ENCODE measurements at regions not wholly inside any gene's neighbourhood (a gene's known extent, or its start where the extent isn't known, plus 50 kb on each side); places are given as distances from the start of the nearest gene placed in this dataset.

GRCh38 chr1:165073185-165074007, 283.1 kb downstream of the LMX1A start:
- DNase-seq (ENCODE audit: low read depth): peak; percentile 61

DNA sequence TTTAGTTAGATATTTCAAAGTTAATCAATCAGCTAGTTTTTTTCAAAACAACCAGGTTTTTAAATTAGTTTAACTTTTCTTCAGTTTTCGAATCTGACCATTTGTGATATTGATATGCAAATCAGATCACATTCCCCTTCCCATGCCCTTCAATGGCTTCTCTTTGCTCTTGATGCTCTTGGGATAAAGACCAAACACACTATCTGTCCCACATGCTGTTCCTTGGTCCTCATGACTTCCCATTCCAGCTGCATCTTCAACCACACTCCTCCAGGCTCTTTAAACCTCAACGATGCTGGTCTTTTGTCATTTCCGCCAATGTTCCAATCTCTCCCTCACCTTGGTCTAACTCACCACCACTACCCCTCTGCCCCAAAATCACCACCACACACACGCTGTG, 285.8 kb downstream of the LMX1A start:
- DNase-seq (ENCODE audit: low read depth): no peak

DNA sequence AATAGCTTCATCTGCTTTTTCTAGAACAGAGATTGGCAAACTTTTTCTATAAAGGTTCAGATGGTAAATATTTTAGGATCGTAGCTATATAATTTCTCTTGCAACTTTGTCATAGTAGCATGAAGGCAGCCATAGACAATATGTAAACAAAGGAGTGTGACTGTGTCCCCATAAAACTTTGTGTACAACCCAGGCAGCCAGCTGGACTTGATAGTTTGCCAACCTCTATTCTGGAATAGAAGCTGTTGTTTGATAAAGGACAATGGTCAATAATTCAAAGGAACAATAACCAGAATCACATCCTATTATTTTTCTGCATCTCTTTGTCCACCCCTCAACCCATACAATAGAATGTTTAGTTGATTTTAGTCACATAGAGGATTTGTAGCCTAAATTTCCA, 286.7 kb downstream of the LMX1A start:
- no peak for DNase-seq (ENCODE audit: low read depth)

GRCh38 chr1:165068741-165069140, 287.8 kb downstream of the LMX1A start:
- no peak for DNase-seq (ENCODE audit: low read depth)

GRCh38 chr1:165067829-165068228, 288.7 kb downstream of the LMX1A start:
- DNase-seq (ENCODE audit: low read depth): no peak

GRCh38 chr1:165063181-165063965, 293.1 kb downstream of the LMX1A start:
- no peak for DNase-seq (ENCODE audit: low read depth)

DNA sequence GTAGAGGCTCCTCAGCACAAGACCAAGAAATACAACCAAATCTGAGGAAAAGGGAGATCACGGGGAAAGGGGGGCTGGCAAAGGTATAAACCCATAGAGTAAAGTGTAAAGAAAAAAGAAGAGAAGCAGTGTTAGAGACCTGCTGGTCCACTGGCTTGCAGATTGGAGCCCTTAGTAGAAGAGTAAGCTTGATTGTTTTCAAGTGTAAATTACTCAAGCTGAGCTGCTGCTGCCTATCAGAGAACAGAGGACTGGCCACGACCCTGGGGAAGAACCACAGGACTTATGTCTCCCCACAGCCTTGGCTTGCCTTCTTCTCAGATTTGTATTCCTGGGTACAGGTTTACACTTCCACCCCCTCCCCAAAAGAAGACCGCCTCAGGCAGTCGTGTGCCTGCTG, 294.2 kb downstream of the LMX1A start:
- DNase-seq (ENCODE audit: low read depth): no peak

GRCh38 chr1:165060285-165060793, 296.2 kb downstream of the LMX1A start:
- DNase-seq (ENCODE audit: low read depth): no peak

DNA sequence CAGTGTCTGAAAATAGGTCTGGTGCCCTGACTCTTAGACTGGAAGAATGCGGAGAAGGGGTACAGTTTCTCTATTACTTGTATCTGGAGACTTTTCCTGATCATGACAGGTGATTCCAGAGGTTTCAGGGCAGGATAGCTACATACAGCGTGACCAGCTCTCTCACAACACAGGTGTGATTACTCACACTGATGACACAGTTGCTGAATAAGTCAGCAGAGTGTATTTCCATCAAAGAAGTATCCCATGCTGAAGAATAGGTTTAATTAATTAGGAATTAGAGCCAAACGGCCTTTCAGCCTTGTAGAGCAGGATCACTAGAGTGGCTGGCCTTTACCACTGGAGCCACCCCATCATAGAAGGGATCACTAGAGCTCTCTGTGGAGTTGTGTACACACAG, 298.6 kb downstream of the LMX1A start:
- DNase-seq (ENCODE audit: low read depth): no peak

DNA sequence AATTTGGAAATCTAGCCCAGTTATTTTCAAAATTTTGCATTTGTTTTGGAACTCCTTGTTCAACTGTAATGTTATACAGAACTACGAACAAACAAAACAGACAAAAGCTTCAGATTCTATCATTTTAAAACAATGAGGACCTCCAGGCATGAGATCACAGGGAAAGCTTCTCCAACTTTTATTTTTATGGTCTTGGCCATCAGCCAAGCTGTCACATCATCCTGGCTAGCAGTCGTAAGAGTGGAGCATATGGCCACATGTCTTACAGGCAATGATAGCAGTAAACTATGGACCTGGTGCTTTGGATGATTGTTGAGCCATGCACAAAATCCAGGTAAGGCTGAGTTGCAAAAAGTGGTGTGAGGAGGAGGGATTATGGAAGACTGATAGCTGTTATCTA, 299.6 kb downstream of the LMX1A start:
- DNase-seq (ENCODE audit: low read depth): no peak

- DNase-seq (ENCODE audit: low read depth): no peak
These were observed 300.9 kb downstream of the LMX1A start for GRCh38 chr1:165055581-165055980.

GRCh38 chr1:165054627-165055026, 301.9 kb downstream of the LMX1A start:
- no peak for DNase-seq (ENCODE audit: low read depth)

DNA sequence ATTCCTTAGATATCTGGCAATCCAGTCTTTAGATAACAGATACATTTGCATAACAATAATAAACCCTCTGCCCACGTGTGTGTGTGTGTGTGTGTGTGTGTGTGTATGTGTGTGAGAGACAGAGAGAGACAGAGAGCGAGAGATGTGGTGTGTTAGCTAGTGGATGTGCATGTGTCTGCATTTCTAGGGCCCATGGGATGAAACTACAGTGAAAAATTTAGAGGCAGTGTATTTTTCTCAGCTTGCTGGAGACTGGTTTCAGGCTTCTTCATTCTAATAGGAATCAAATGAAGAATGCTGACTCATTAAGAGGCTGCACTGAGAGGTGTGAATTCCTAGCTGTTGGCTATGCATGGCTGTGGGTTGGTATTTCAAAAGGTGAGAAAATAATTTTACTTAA, 303.2 kb downstream of the LMX1A start:
- no peak for DNase-seq (ENCODE audit: low read depth)

DNA sequence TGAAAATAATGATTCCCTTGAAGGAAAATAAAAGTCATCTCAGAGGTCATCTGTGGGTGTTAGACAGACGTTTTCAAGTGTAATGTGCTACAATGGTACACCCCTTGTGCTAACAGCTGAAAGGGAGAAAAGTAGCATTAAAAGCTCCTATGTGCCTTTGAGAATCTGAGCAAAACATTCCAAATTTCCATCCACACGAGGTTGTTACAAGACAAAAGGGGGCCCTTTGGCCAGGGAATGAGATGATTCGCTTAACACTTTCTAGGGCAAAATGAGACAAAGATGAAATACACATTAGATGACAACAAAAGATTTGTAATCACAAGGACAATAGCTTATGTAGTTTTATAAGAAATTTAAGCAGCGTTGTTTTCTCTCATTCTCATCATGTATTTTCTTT, 303.6 kb downstream of the LMX1A start:
- no peak for DNase-seq (ENCODE audit: low read depth)

DNA sequence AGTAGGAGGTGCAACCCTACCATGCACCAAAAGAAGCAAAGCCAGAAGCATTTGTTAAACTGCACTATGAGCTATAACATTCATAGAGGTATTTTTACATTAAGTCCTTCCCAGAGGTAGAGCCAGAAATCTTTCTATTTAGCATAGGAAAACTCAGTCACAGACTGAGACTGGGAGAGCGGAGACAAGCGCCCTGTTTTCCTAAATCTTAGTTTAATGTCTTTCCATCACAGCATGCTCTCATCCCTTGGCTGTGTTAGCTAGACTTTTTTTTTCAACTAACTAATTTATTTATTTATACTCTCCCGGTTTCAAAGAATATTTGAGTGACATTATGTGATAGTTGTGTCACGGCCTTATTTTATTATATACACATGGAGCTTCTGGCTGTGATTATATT, 304.1 kb downstream of the LMX1A start:
- DNase-seq (ENCODE audit: low read depth): no peak

DNA sequence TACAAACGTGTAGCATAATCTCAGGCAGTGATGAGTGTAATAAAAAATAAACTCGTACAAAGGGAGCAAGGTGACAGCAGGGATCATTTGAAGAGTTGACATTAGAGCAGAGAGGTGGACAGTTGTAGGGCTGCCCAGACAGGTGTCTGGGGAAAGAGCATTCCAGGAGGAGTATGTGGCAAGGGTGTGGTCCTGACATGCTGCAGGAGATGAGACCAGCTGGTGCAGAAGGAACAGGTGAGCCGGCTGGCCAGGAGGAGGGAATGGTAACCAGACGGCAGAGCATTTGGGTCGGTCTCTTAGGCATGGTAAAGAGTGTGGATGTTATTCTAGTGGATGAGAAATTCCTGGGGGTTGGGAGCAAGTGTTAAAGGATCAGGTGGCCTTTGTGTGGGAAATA, 306.3 kb downstream of the LMX1A start:
- no peak for DNase-seq (ENCODE audit: low read depth)

GRCh38 chr1:165047994-165048393, 308.5 kb downstream of the LMX1A start:
- no peak for DNase-seq (ENCODE audit: low read depth)

- DNase-seq (ENCODE audit: low read depth): no peak
These were observed 310.6 kb downstream of the LMX1A start for GRCh38 chr1:165045902-165046301.

DNA sequence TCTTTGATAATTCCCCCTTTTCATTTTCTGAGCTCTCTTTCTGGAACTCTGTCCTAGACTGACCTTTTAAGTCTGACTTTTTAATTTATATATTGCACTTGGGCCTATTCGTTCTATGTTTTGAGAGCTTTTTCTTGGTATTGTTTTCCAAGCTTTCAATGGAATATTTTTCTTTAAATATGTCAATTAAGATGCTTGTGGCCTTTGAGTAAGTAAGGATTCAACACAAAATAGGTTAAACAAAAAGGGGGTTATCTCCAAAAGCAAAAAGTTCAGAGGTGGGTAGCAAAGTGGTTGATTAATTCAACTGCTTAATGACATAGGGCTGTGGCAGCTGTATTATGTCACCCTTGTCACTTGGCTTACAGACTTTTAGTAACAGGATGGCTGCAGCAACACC, 315.9 kb downstream of the LMX1A start:
- no peak for DNase-seq (ENCODE audit: low read depth)

DNA sequence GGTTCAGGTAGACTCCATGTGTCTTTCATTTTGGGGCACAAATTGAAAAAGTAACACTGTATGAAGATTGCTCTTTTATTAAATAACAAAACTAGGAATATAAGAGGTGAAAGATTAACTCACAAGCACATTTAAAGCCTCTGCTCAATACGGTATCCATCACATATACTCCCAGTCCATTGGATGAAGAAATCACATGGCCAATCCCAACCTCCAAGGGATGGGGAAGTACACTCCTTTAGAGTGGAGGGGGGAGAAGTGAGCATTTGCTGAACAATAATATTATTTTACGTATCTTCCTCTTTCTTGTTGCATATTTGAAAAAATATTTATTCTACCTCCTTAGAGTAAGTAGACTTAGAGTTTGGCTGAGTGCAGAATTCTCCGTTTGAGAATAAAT, 316.5 kb downstream of the LMX1A start:
- no peak for DNase-seq (ENCODE audit: low read depth)

DNA sequence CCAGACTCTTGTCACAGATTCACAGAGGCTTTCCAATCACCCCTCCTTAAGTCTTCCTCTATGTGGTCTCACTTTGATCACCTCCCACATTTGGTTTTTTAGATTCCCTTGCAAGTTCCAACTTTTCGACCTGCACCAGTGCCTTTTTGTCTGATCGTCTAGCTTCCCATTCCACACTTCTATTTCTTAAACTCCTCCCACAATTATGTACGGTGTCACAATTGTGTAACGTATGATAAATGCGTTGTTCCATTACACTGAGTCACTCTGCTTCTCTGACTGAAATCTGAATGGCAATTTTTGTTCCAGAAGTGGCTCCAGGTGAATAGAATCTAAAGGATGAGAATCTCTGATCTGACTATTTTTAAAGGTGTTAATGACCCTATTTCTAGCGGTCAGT, 320.1 kb downstream of the LMX1A start:
- no peak for DNase-seq (ENCODE audit: low read depth)

- DNase-seq (ENCODE audit: low read depth): peak; percentile 40
These were observed 322.2 kb downstream of the LMX1A start for GRCh38 chr1:165034136-165034809.

- DNase-seq (ENCODE audit: low read depth): no peak
These were observed 325.5 kb downstream of the LMX1A start for GRCh38 chr1:165031001-165031400.

All from iris pigment epithelial cell (primary cell).